GM21717 (cell line): ENCODE measurements at regions not wholly inside any gene's neighbourhood (a gene's known extent, or its start where the extent isn't known, plus 50 kb on each side); places are given as distances from the start of the nearest gene placed in this dataset.

Source experiments
- ATAC-seq: cut with Tn5 transposase; IDR thresholded peaks from one replicate; pipeline ENCODE4 v1.9.1; 2021; ENCODE audit warnings: mild to moderate bottlenecking, moderate library complexity; ENCODE audit not compliant: unreplicated experiment

- ATAC-seq = no peak
Measured at GRCh38 chrX:19172741-19173140, 50.5 kb upstream of the ADGRG2 start.

- ATAC-seq = no peak
Measured at GRCh38 chrX:19174401-19175025, 52.2 kb upstream of the ADGRG2 start.

- ATAC-seq = no peak
Measured at GRCh38 chrX:19176901-19177630, 54.8 kb upstream of the ADGRG2 start.

- no peak for ATAC-seq
Measured at GRCh38 chrX:19177721-19178120, 55.5 kb upstream of the ADGRG2 start.

- no peak for ATAC-seq
Measured at GRCh38 chrX:19178402-19178801, 56.1 kb upstream of the ADGRG2 start.

GRCh38 chrX:19179389-19179788, 57.1 kb upstream of the ADGRG2 start:
- ATAC-seq = no peak

GRCh38 chrX:19181345-19181744, 59.1 kb upstream of the ADGRG2 start:
- ATAC-seq = no peak

- ATAC-seq = no peak
Measured at GRCh38 chrX:19182785-19183184, 60.5 kb upstream of the ADGRG2 start.

GRCh38 chrX:19183761-19184477, 61.7 kb upstream of the ADGRG2 start:
- ATAC-seq = no peak

GRCh38 chrX:19188566-19188965, 66.3 kb upstream of the ADGRG2 start:
- no peak for ATAC-seq

- no peak for ATAC-seq
Measured at GRCh38 chrX:19190902-19191301, 68.6 kb upstream of the ADGRG2 start.

GRCh38 chrX:19193565-19193964, 71.3 kb upstream of the ADGRG2 start:
- ATAC-seq = no peak

GRCh38 chrX:19194285-19195242, 72.3 kb upstream of the ADGRG2 start:
- ATAC-seq = peak; percentile 53

- no peak for ATAC-seq
Measured at GRCh38 chrX:19195243-19195610, 73.0 kb upstream of the ADGRG2 start.

GRCh38 chrX:19198473-19198872, 76.2 kb upstream of the ADGRG2 start:
- ATAC-seq = no peak

- no peak for ATAC-seq
Measured at GRCh38 chrX:19202171-19202570, 79.9 kb upstream of the ADGRG2 start.

GRCh38 chrX:19204636-19205035, 82.4 kb upstream of the ADGRG2 start:
- no peak for ATAC-seq

GRCh38 chrX:19212037-19212436, 89.8 kb upstream of the ADGRG2 start:
- ATAC-seq = no peak

GRCh38 chrX:19213610-19214152, 91.4 kb upstream of the ADGRG2 start:
- ATAC-seq = no peak

- no peak for ATAC-seq
Measured at GRCh38 chrX:19214311-19214710, 92.0 kb upstream of the ADGRG2 start.

GRCh38 chrX:19225909-19226308, 103.6 kb upstream of the ADGRG2 start:
- no peak for ATAC-seq
